ENCODE measurements at regions not wholly inside any gene's neighbourhood (a gene's known extent, or its start where the extent isn't known, plus 50 kb on each side); places are given as distances from the start of the nearest gene placed in this dataset.

- TF ChIP-seq EZH2 (IDR thresholded peaks at IDR 0.05) (no peak), POLR2AphosphoS5 (IDR thresholded peaks at IDR 0.05; ENCODE audit: borderline replicate concordance, low read depth, low read length) (no peak)
These were observed 645.5 kb upstream of the FAM241A start for GRCh38 chr4:111499706-111500105.

Measured in SK-N-MC (cell line).